Upper lobe of left lung (tissue), 6 donors: ENCODE measurements at regions not wholly inside any gene's neighbourhood (a gene's known extent, or its start where the extent isn't known, plus 50 kb on each side); places are given as distances from the start of the nearest gene placed in this dataset.
"Not testable (repeated sequence)": the region's sequence is repeated elsewhere in the genome, so short reads cannot be mapped to it uniquely, and the experiment has no call there.

Source experiments
- ATAC-seq, 2 donors: fragments of 200-7000 bp; cut with Tn5 transposase; one replicate each; pipeline ENCODE4 v1.9.1; 2022; ENCODE audit warnings: mild to moderate bottlenecking in 2 of 2, moderate library complexity in 2 of 2; ENCODE audit not compliant: low FRiP score in 2 of 2
- DNase-seq, 2 donors: peaks; one replicate each; pipeline ENCODE4 v3.0.0-alpha.2; 2019 to 2020
- H3K27ac ChIP-seq, 4 donors: fragments of 200-600 bp; sonication (generic); one replicate each; pipeline ENCODE4 v1.5.1; 2016 to 2019
- H3K27me3 ChIP-seq, 4 donors: fragments of 200-600 bp; sonication (generic); one replicate each; pipeline ENCODE4 v1.5.1; 2017 to 2019
- H3K36me3 ChIP-seq, 4 donors: fragments of 200-600 bp; sonication (generic); one replicate each; pipeline ENCODE4 v1.5.1; 2016 to 2019
- H3K4me1 ChIP-seq, 4 donors: fragments of 200-600 bp; sonication (generic); one replicate each; pipeline ENCODE4 v1.5.1; 2018 to 2019
- H3K4me3 ChIP-seq, 4 donors: fragments of 200-600 bp; sonication (generic); one replicate each; pipeline ENCODE4 v1.5.1; 2017 to 2019; ENCODE audit warnings: mild to moderate bottlenecking in 2 of 4, moderate library complexity in 1 of 4
- H3K9me3 ChIP-seq, 4 donors: fragments of 200-600 bp; sonication (generic); one replicate each; pipeline ENCODE4 v1.5.1; 2018 to 2019
- EP300 ChIP-seq, 4 donors: sonication (generic); formaldehyde crosslinking; IDR thresholded peaks; one replicate each; pipeline ENCODE4 v1.5.1; 2017; ENCODE audit warnings: antibody characterized with exemption in 4 of 4, control low read depth in 2 of 4
- POLR2A ChIP-seq, 4 donors: fragments of 450-650 bp; IDR thresholded peaks; one replicate each; pipeline ENCODE4 v1.5.1; 2016 to 2017; ENCODE audit warnings: antibody characterized with exemption in 4 of 4, mild to moderate bottlenecking in 2 of 4
- POLR2AphosphoS5 ChIP-seq, 2 donors: sonication (generic); formaldehyde crosslinking; IDR thresholded peaks; one replicate each; pipeline ENCODE4 v1.5.1; 2017; ENCODE audit warnings: antibody characterized with exemption in 2 of 2
- WGBS, 2 donors: methylation state at CpG; one replicate each; pipeline ENCODE4 v1.1.5; 2017 to 2018; 5-methylcytosine and 5-hydroxymethylcytosine counted together
- TF ChIP-seq, protein P1 (sequence below), 6 experiments: fragments of 450-650 bp in 4 of 6; fragments of 200-600 bp in 2 of 6; sonication (generic) in 2 of 6; IDR thresholded peaks; one replicate each; pipeline ENCODE4 v1.5.1; 2016 to 2019; ENCODE audit warnings: antibody characterized with exemption in 6 of 6
- donor health status: DM: no; HTN: no; CAD: no; lungs with moderate emphysema.
- donor health status: DM: no; HTN: yes; CAD: no; lungs with severe emphysema.

DNA sequence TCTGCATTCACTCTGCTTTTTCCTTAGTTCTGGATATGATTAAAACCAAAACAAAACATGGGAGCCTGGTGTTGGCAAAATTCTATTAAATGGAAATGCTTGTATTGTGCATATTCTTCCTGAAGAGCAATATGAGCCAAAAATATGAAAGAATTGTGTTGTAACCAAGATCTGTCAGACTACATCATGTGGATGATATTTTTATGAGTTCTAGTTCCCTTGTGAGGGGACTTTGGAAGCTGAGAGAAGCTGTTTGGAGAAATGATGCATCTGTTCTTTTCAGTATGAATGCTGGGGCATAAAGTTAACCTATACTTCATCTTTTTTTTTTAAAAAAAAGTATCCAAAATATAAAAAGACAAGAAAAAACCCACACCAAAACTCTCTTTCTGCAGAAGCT lies 782.7 kb downstream of the ANKRD7 start:
- Histone ChIP-seq H3K4me3 (no peak overlapping the region), H3K27ac (no peak overlapping the region), H3K36me3 (no peaks in the 10 kb centered on the region), H3K4me1 (no peaks in the 10 kb centered on the region), H3K9me3 (no peaks in the 10 kb centered on the region), H3K27me3 (no peaks in the 10 kb centered on the region)
- DNase-seq: no peak
- TF ChIP-seq POLR2A (IDR thresholded peaks at IDR 0.05) (no peak), EP300 (IDR thresholded peaks at IDR 0.05) (no peak), POLR2AphosphoS5 (IDR thresholded peaks at IDR 0.05) (no peak)
- TF ChIP-seq, protein P1, sequence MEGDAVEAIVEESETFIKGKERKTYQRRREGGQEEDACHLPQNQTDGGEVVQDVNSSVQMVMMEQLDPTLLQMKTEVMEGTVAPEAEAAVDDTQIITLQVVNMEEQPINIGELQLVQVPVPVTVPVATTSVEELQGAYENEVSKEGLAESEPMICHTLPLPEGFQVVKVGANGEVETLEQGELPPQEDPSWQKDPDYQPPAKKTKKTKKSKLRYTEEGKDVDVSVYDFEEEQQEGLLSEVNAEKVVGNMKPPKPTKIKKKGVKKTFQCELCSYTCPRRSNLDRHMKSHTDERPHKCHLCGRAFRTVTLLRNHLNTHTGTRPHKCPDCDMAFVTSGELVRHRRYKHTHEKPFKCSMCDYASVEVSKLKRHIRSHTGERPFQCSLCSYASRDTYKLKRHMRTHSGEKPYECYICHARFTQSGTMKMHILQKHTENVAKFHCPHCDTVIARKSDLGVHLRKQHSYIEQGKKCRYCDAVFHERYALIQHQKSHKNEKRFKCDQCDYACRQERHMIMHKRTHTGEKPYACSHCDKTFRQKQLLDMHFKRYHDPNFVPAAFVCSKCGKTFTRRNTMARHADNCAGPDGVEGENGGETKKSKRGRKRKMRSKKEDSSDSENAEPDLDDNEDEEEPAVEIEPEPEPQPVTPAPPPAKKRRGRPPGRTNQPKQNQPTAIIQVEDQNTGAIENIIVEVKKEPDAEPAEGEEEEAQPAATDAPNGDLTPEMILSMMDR (IDR thresholded peaks at IDR 0.05): no peak
- no peak for ATAC-seq

DNA sequence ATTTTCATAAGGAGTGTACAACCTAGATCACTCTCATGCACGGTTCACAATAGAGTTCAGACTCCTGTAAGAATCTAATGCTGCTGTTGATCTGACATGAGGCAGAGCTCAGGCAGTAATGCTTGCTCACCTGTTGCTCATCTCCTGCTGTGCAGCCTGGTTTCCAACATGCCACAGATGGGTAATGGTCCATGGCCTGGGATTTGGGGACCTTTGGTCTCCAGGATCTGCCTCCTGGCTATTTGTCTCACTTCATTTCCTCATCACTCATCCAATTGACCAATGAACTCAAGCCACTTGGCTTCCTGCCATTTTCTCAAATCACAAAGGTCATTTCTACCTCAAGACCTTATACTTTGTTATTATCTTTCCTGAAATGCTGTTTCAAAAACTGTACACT lies 786.1 kb downstream of the ANKRD7 start:
- Histone ChIP-seq H3K9me3 (no peaks in the 10 kb centered on the region), H3K36me3 (no peaks in the 10 kb centered on the region), H3K4me3 (no peak overlapping the region), H3K27ac (no peak overlapping the region), H3K4me1 (no peaks in the 10 kb centered on the region), H3K27me3 (no peaks in the 10 kb centered on the region)
- 86 to 100% methylated on average over 1 of the region's 1 CpG for WGBS, 2 donors
- TF ChIP-seq, protein P1 (IDR thresholded peaks at IDR 0.05): no peak
- TF ChIP-seq POLR2AphosphoS5 (IDR thresholded peaks at IDR 0.05) (no peak), EP300 (IDR thresholded peaks at IDR 0.05) (no peak), POLR2A (IDR thresholded peaks at IDR 0.05) (no peak)
- DNase-seq: no peak
- no peak for ATAC-seq

DNA sequence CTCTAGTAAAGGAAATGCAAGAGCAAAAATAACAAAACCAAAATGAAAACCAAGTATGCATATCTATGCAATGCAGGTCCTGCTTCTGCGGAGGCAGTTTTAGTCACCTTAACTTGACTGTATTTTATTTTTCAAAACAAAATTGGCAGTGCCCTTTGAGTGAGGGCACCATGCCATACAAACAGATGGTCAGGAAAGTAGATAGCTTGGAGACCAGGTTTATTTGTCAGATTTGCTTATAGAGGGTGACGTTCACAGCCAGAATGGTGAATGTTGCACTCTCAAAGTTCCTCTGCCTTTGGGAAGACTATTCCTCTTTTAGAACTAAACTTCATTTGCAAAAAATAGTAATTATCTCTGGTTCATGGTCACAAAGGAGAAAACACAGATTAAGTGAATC lies 801.9 kb downstream of the ANKRD7 start:
- no peak for DNase-seq
- no peaks in the 10 kb centered on the region for H3K27me3 ChIP-seq
- H3K36me3 ChIP-seq: no peaks in the 10 kb centered on the region
- 85 to 92% methylated on average over 2 of the region's 2 CpGs for WGBS, 2 donors
- no peaks in the 10 kb centered on the region for H3K4me1 ChIP-seq
- H3K9me3 ChIP-seq: no peaks in the 10 kb centered on the region
- no peak overlapping the region for H3K27ac ChIP-seq
- TF ChIP-seq POLR2A (IDR thresholded peaks at IDR 0.05): no peak
- TF ChIP-seq, protein P1 (IDR thresholded peaks at IDR 0.05): no peak
- TF ChIP-seq EP300 (IDR thresholded peaks at IDR 0.05): no peak
- TF ChIP-seq POLR2AphosphoS5 (IDR thresholded peaks at IDR 0.05): no peak
- H3K4me3 ChIP-seq: no peak overlapping the region
- no peak for ATAC-seq

DNA sequence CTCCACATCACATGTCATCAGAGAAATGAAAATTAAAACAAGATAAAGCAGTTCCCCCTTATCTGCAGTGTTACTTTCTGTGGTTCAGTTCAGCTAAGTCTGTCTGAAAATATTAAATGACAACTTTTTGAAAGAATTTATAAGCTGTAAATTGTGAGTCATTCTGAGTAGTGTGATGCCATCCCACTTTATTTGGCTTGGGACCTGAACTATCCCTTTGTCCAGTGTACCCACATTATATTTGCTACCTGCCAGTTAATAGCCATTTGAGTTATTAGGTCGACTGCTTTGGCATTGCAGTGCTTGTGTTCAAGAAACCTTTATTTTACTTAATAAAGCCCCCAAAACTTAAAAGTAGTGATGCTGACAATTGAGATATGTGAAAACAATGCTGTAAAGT lies 804.2 kb downstream of the ANKRD7 start:
- H3K9me3 ChIP-seq: no peaks in the 10 kb centered on the region
- no peaks in the 10 kb centered on the region for H3K4me1 ChIP-seq
- H3K27me3 ChIP-seq: no peaks in the 10 kb centered on the region
- DNase-seq (no peak), ATAC-seq (no peak)
- H3K27ac ChIP-seq: no peak overlapping the region
- no peak for TF ChIP-seq POLR2A (IDR thresholded peaks at IDR 0.05)
- WGBS, 2 donors: 41 to 48% methylated on average over 1 of the region's 1 CpG
- H3K36me3 ChIP-seq: no peaks in the 10 kb centered on the region
- H3K4me3 ChIP-seq: no peak overlapping the region

DNA sequence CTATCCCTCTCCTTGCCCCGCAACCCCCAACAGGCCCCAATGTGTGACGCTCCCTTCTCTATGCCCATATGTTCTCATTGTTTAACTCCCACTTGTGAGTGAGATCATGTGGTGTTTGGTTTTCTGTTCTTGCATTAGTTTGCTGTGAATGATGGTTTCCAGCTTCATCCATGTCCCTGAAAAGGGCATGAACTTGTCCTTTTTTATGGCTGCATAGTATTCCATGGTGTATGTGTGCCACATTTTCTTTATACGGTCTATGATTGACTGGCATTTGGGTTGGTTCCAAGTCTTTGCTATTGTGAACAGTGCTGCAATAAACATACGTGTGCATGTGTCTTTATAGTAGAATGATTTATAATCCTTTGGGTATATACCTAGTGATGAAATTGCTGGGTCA lies 807.6 kb downstream of the ANKRD7 start:
- not testable (repeated sequence) for ATAC-seq, H3K4me3 ChIP-seq
- 86 to 95% methylated on average over 4 of the region's 4 CpGs for whole genome bisulfite sequencing, 2 donors

DNA sequence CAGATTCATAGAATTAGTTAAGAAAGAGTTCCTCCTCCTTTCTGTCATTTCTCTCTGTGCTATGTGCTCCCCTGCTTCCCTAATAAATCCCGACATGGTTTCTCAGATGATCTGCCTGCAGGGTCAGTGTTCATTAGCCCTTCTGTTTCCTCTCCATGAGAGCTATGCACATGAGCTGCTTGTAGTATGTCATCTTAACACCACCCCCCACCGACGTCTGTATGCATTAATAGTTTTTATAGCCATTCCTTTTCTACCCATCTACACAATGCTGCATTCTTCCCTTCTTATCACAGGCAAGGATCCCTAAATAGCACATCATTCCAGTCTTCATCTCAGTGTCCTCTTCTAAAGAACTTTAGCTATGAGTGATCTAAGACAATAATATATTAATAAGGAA lies 809.1 kb downstream of the ANKRD7 start:
- TF ChIP-seq, protein P1 (IDR thresholded peaks at IDR 0.05): no peak
- TF ChIP-seq POLR2A (IDR thresholded peaks at IDR 0.05) (no peak), EP300 (IDR thresholded peaks at IDR 0.05) (no peak), POLR2AphosphoS5 (IDR thresholded peaks at IDR 0.05) (no peak)
- DNase-seq (no peak), ATAC-seq (no peak)
- H3K9me3 ChIP-seq: no peaks in the 10 kb centered on the region
- WGBS, 2 donors: 71 to 82% methylated on average over 3 of the region's 3 CpGs
- no peak overlapping the region for H3K27ac ChIP-seq
- no peak overlapping the region for H3K4me3 ChIP-seq
- H3K4me1 ChIP-seq: no peaks in the 10 kb centered on the region
- H3K36me3 ChIP-seq: no peaks in the 10 kb centered on the region
- H3K27me3 ChIP-seq: no peaks in the 10 kb centered on the region

More for the DNA sequence above, 807.6 kb downstream of the ANKRD7 start:
- H3K4me1 ChIP-seq, H3K27ac ChIP-seq, H3K27me3 ChIP-seq, DNase-seq, H3K9me3 ChIP-seq, H3K36me3 ChIP-seq: not testable (repeated sequence)
